Activated naive CD4-positive, alpha-beta T cell (primary cell): ENCODE measurements at regions not wholly inside any gene's neighbourhood (a gene's known extent, or its start where the extent isn't known, plus 50 kb on each side); places are given as distances from the start of the nearest gene placed in this dataset.

Experiments
- DNase-seq, 4 experiments: peaks; one replicate each; lab custom pipeline; 2025; lab: John Stamatoyannopoulos, UW

GRCh38 chr20:39145921-39146320 lies 183.8 kb downstream of the DHX35 start:
- no peak for DNase-seq

GRCh38 chr20:39144757-39145156 lies 182.6 kb downstream of the DHX35 start:
- DNase-seq = no peak

- no peak for DNase-seq
These were observed 180.4 kb downstream of the DHX35 start for GRCh38 chr20:39142407-39143096.

- DNase-seq = no peak
These were observed 175.2 kb downstream of the DHX35 start for GRCh38 chr20:39137299-39137698.

DNA sequence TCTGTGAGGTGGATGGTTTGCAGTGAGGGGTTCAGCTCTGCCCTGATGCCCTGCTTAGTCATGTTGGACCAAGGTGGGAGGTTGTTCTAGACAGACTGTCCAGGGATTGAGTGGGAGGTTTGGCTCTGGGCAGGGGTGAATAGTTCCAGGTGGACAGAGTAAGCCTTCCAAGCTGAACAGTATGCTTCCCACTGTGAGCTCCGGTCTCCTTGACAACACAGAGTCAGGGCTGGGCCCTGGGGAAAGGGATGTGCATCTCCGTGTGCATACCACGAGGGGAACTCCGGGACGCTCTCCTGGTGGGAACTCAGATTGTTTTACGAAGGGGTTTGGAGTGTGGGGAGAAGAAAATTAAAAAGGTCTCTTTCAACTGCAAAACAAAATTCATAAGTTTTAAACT lies 174.7 kb downstream of the DHX35 start:
- no peak for DNase-seq

DNA sequence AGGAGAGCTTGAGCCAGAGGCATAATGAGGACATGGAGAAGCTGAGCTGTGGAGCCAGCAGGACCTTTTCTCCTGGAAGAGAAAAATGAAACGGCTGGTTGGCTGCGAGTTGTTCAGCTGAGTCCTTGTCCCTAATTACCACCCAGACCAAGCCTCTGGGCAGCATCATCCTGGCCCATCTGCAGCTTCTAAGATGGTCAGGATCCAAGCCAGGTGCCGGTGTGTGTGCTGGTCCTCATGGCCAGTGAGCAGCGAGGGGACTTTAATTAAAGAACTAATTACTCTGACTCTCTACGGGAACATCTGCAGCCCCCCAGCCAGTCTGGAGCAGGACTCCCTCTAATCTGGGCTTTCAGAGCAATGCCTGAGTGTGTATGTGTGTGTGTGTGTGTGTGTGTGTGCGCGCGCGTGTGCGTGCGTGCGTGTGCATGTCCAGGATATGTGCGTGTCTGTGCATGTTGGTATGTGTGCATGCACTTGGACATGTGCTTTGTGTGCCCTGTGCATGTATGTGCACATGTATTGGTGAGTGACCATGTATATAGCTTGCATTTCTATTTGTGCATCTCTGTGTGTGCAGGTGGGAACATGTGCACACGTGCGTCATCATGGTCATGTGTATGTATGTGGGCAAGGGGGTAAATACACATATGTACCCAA lies 173.9 kb downstream of the DHX35 start:
- no peak for DNase-seq

- no peak for DNase-seq
These were observed 171.1 kb downstream of the DHX35 start for GRCh38 chr20:39133201-39133600.

GRCh38 chr20:39132511-39132910 lies 170.4 kb downstream of the DHX35 start:
- no peak for DNase-seq

- DNase-seq = no peak
These were observed 169.9 kb downstream of the DHX35 start for GRCh38 chr20:39132093-39132492.

DNA sequence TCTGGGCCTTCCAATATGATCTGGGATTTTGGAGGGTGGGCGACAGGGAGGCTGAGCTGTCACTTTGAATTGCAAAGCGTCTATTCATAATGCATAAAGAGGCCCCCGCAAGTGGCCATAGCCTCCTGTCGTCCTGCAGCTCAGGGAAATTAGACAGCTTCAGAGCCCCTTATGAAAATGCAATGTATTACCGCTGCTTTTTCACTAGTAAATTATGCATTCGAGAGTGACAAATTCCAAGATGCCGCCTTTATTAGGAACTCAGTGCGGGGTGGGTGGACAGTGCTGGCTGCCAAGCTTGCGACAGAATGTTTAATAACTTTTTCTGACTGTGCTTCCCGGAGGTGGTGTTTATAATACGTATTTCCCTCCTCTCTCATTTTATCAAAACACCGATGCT lies 168.5 kb downstream of the DHX35 start:
- DNase-seq = no peak

DNA sequence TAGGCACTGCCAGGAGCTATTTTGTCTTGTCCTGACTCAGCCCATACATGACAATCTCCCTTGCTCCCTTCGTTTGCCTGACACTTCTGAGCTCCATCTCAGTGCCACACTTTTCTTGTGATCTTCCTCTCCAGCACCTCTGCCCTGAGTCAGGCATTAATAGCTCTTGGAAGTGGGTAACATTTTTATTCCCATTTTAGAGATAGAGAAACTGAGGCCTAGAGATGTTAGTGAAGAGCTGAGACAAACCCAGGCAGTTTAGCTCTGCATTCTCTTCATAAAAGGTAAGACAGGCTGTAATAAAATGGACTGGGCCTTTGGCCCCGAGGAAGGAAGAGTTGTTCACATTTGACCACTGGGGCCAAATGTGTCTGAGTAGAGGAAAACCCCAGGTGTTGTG lies 167.4 kb downstream of the DHX35 start:
- no peak for DNase-seq

GRCh38 chr20:39124064-39124463 lies 161.9 kb downstream of the DHX35 start:
- DNase-seq = no peak

DNA sequence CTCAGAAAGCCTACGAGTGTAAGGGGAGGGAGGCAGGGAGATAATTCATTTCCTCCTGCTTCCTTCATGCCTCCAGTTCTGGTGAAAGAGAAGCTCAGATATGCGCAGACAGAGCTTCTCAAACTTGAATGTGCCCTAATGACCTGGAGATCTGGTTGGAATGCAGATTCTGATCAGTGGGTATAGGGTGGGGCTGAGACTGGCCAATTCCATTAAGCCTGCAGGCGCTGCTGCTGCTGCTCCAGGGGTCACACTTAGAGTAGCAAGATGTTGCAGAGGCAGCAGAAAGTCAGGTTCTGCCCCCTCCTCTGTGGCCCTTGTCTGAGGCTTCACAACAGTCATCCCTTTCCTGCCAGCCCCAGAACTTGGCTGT lies 161.0 kb downstream of the DHX35 start:
- DNase-seq = no peak

DNA sequence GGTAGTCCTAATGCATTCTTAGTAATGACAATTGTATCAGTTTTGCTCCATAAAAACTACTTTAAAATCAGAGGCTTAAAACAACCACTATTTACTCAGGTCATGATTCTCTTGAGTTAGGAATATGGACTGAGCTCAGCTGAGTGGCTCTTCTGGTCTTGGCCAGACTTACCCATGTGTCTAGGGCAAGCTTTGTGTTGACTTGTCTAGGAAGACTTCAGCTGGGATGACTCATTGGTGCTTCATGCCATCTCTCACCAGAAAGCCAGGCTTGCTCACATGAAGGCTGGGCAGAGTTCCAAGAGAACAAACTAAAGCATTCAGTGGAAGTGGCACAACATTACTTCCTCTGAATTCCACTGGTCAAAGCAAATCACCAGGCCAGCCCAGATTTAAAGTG lies 155.3 kb downstream of the DHX35 start:
- no peak for DNase-seq

GRCh38 chr20:39116020-39116419 lies 153.9 kb downstream of the DHX35 start:
- no peak for DNase-seq

DNA sequence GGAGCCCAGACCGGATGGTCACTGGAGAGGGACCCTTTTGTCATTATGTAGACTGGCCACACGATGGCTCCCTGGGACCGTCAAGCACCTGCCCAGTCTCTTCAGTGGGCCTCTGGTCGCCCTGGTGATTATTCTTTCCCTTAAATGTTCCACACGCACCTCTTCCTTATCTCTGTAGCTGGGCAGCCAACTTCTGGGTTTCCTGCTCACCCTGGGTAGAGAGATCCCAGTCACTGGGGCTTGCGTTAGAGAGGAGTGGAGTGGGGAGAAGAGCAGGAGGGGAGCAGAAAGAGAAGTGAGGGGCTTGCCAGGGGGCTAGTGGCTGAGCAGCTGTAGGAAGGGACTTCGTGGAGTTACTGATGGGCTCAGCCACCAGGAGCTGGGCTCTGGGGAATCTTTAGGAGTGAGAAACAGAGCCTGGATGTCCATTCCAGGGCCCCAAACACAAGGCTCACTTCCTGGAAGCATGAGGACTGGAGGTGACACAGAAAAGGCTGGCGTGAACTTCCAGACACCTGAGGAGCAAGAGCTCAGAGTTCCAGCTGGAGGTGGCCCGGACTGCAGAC lies 150.1 kb downstream of the DHX35 start:
- no peak for DNase-seq

DNA sequence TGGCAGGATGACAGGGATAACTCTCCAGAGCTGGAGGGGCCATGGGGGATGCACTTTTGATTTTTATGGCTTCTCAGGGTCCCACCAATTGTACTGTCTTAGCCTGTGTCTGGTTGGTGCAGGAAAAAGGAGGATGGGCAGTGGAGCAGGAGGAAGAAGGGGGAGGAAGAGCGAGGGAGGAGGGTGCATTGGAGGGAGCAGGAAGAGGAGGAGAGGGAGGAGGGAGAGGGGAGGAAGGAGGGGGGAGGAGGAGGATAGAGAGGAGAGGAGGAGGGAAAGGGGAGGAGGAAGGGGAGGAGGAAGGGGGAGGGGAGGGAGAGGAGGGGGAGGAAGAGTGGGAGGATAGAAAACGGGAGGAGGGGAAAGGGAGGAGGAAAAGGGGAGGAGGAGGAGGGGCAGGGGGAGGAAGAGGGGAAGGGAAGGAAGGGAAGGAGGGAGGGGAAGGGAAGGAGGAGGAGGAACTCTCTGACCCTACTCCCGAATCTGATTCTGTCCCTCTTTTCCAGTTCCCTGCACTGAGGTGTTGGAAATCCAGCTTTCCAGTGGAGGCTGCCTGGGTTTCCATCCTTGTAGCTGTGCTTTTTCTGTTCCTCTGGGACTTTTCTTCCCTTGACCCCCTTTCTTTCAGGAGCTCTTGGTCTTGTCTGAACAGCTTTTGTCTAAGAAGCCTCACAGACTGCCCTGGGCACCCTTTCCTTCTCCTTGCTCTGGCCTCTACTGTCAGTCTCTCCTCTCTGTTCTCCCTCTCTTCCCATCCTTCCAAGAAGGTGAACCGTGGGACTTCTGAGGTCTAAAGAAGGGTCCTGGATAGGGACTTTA lies 149.4 kb downstream of the DHX35 start:
- no peak for DNase-seq

DNA sequence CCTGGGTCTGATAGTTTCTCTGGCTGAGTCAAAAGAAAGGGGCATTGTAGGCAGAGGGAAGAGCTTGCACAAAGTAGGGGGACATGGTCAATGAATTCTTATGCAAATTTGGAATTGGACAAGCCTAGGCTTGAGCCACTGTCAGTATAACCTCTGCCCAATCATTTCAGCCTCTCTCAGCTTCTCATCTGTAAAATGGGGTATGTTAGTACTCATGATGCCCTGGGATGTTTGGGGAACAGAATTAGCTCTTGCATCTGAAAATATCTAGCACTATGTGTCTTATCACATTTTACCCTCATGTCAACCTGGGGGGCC lies 148.6 kb downstream of the DHX35 start:
- no peak for DNase-seq

DNA sequence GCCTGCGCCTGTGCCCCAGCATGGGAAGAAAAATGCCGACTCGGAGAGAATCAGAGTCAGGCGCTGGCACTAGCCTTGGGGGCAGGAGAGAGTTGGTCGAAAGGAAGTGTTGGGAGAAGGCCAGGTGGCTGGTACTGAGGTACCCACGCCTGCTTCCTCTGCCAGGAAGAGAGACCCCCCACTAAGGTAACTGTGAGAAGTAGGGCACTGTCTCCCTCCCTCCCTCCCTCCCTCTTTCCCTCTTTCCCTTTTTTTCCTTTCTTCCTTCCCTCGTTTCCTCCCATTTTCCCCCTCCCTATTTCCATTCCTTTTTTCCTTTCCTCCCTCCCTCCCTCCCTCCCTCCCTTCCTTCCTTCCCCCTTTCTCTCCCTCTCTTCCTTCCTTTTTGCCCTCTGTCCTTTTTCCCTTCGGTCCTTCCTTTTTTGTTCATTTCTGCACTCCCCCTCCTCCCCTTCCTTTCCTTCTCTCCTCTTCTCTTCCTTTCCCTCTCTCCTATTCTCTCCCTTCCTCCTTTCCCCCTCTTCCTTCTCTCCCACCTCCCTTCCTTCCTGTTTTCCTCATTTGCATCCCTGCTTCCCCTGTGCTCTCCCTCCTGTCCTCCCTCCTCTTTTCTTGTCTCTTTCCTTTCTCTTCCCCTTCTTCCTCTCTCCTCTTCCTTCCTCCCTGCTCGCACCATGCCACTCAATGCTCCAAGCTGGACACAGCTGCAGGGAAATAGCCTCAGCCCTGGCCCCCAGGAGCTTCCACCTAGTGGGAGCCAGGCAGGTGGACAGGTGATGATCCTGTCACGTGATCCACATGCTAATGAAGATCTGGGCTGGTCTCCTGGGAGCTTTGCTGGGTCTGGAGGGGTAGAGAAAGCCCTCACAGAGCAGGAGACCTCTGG lies 148.0 kb downstream of the DHX35 start:
- no peak for DNase-seq

GRCh38 chr20:39108746-39109145 lies 146.6 kb downstream of the DHX35 start:
- DNase-seq = no peak

DNA sequence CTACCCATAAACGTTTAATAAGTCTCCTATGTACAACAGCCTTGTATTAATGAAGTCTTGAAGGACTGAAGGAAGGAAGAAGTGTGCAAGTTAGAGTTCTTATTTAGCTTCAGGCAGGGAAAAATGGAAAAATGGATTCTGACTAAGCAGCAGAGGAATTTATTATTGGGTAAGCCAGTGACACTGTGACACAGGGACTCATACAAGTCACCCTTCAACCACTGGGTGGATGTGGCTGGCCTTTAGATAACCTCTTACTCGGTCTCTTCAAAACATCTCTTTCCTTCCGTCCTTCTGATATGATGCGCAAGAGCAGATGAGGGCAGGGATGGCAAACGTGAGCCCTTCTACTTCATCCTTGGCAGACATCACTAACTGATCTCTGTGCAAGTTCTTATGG lies 145.6 kb downstream of the DHX35 start:
- no peak for DNase-seq

DNA sequence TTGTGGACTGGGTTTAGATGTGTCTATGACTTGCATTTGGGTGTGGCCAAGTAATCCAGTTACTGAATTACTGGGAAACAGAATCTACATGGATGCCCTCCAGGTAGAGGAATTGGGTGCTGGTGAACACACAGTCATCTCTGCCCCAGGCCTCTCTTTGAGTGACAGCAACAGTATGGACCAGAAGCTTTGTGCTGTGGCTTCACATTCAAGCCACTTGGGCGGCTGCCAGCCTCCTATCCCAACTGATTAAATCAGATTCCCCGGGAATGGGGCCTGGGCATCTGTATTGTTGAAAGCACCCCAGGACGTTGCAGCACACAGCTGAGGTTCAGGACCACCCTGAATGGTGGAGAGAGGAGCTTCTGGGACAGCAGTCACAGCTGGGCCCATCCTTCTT lies 144.6 kb downstream of the DHX35 start:
- DNase-seq = no peak
